Panc1 (cell line): ENCODE measurements at regions not wholly inside any gene's neighbourhood (a gene's known extent, or its start where the extent isn't known, plus 50 kb on each side); places are given as distances from the start of the nearest gene placed in this dataset.

ENCODE experiments used
- ATAC-seq: fragments of 200-7000 bp; cut with Tn5 transposase; 2 replicates; pipeline ENCODE4 v1.9.1; 2020; ENCODE audit warnings: mild to moderate bottlenecking, moderate library complexity
- BruUV-seq: library from RNA; stranded (reverse); fragments of 400-500 nt; replicated peaks from 2 replicates; lab custom pipeline; 2021; lab: Mats Ljungman, UMichigan
- CTCF ChIA-PET: fragments of 300-600 bp; sonication (Branson Sonifier 250); formaldehyde crosslinking; loops from one replicate; lab custom pipeline; 2022; ENCODE audit warnings: antibody characterized with exemption; lab: Charles Lee
- POLR2A ChIA-PET: fragments of 300-600 bp; sonication (Branson Sonifier 250); formaldehyde crosslinking; loops from one replicate; lab custom pipeline; 2022; ENCODE audit warnings: antibody characterized with exemption; lab: Charles Lee
- DNase-seq: peaks from one replicate; pipeline ENCODE4 v3.0.0-alpha.2; 2010; ENCODE audit warnings: low read depth, low spot score
- H3K27ac ChIP-seq: 2 replicates; pipeline ENCODE4 v1.5.1; 2011; ENCODE audit warnings: mild to moderate bottlenecking, low read length, inconsistent platforms
- H3K27me3 ChIP-seq: fragments of 200-500 bp; sonication (Bioruptor generic); 2 replicates; pipeline ENCODE4 v1.6.0; 2014; ENCODE audit warnings: low read length, inconsistent platforms; ENCODE audit not compliant: control insufficient read depth, insufficient read depth
- H3K36me3 ChIP-seq: fragments of 200-500 bp; sonication (Bioruptor generic); 2 replicates; pipeline ENCODE4 v1.5.1; 2014; ENCODE audit warnings: inconsistent platforms, mild to moderate bottlenecking, low read length, moderate library complexity; ENCODE audit not compliant: control insufficient read depth, insufficient read depth
- H3K4me1 ChIP-seq: 2 replicates; pipeline ENCODE4 v1.5.1; 2011; ENCODE audit warnings: inconsistent platforms, mild to moderate bottlenecking, low read length, moderate library complexity; ENCODE audit not compliant: control insufficient read depth, insufficient read depth
- H3K4me3 ChIP-seq, 2 experiments: 2 replicates each; pipeline ENCODE4 v1.5.1; 2011 to 2012; ENCODE audit warnings: low read depth in 2 of 2, low read length in 2 of 2, mild to moderate bottlenecking in 2 of 2, inconsistent platforms in 1 of 2, moderate library complexity in 1 of 2
- H3K9me3 ChIP-seq: fragments of 200-500 bp; sonication (Bioruptor generic); 2 replicates; pipeline ENCODE4 v1.5.1; 2014; ENCODE audit warnings: low read depth, mild to moderate bottlenecking, inconsistent platforms, low read length, moderate library complexity; ENCODE audit not compliant: control insufficient read depth, insufficient read depth
- CTCF ChIP-seq: fragments of 450-650 bp; IDR thresholded peaks from 2 replicates; pipeline ENCODE4 v1.5.1; 2017; ENCODE audit warnings: mild to moderate bottlenecking
- POLR2AphosphoS5 ChIP-seq: IDR thresholded peaks from 2 replicates; pipeline ENCODE4 v1.6.1; 2012; ENCODE audit warnings: mild to moderate bottlenecking, low read depth, low read length, moderate library complexity
- REST ChIP-seq, 2 experiments: IDR thresholded peaks; 2 replicates each; pipeline ENCODE4 v1.6.1; 2011 to 2012; ENCODE audit warnings: low read depth in 2 of 2, control low read depth in 1 of 2, low read length in 1 of 2, mild to moderate bottlenecking in 1 of 2, moderate library complexity in 1 of 2; ENCODE audit not compliant: insufficient read depth in 1 of 2
- SIN3A ChIP-seq: IDR thresholded peaks from 2 replicates; pipeline ENCODE4 v1.6.1; 2012; ENCODE audit warnings: low read depth, mild to moderate bottlenecking, low read length, moderate library complexity, borderline replicate concordance; ENCODE audit not compliant: insufficient read depth
- TCF7L2 ChIP-seq: IDR thresholded peaks from 2 replicates; pipeline ENCODE4 v1.6.1; 2011; ENCODE audit warnings: mild to moderate bottlenecking, low read depth, low read length, inconsistent platforms
- in situ Hi-C: cut with HindIII; loops from 2 replicates; pipeline ENCODE4 v1.10.0; 2016; ENCODE audit warnings: low sequenced_read_pairs, low pct_unique_long_range_greater_than_20kb
- intact Hi-C: fragments of 100-400 bp; cut with micrococcal nuclease; formaldehyde crosslinking; loops from one replicate; pipeline ENCODE4 v1.10.0; 2022; ENCODE audit not compliant: unreplicated experiment

GRCh38 chr5:88395264-88395663 is 126.6 kb upstream of the TMEM161B start:
- no peaks in the 10 kb centered on the region for H3K9me3 ChIP-seq
- ATAC-seq (no peak), DNase-seq (no peak)
- BruUV-seq, result no TSS peak
- H3K27me3 ChIP-seq, result no peaks in the 10 kb centered on the region
- no peaks in the 10 kb centered on the region for H3K4me1 ChIP-seq
- CTCF ChIA-PET, result no interaction called here
- H3K27ac ChIP-seq, result no peak overlapping the region
- H3K36me3 ChIP-seq, result no peaks in the 10 kb centered on the region
- TF ChIP-seq REST (IDR thresholded peaks at IDR 0.05; ENCODE audit: insufficient read depth in 1 of 2, low read depth in 2 of 2, low read length in 1 of 2), result no peak
- no peak for TF ChIP-seq POLR2AphosphoS5
- no peak for TF ChIP-seq SIN3A
- no peak for TF ChIP-seq CTCF
- TF ChIP-seq TCF7L2, result no peak
- in situ Hi-C loops, result no loop called here
- intact Hi-C loops, result no loop called here
- POLR2A ChIA-PET, result no interaction called here
- H3K4me3 ChIP-seq, result no peak overlapping the region

GRCh38 chr5:88394536-88395175 is 126.0 kb upstream of the TMEM161B start:
- TF ChIP-seq SIN3A (no peak), REST (IDR thresholded peaks at IDR 0.05; ENCODE audit: insufficient read depth in 1 of 2, low read depth in 2 of 2, low read length in 1 of 2) (no peak), POLR2AphosphoS5 (no peak), CTCF (no peak), TCF7L2 (no peak)
- ChIA-PET CTCF (no interaction called here), POLR2A (no interaction called here)
- H3K36me3 ChIP-seq, result no peaks in the 10 kb centered on the region
- intact Hi-C loops, result no loop called here
- in situ Hi-C loops, result no loop called here
- no peaks in the 10 kb centered on the region for H3K9me3 ChIP-seq
- no peaks in the 10 kb centered on the region for H3K4me1 ChIP-seq
- no peak overlapping the region for H3K27ac ChIP-seq
- ATAC-seq (no peak), DNase-seq (no peak)
- no peak overlapping the region for H3K4me3 ChIP-seq
- no peaks in the 10 kb centered on the region for H3K27me3 ChIP-seq
- BruUV-seq, result no TSS peak
